Right atrium auricular region (tissue), 2 donors: ENCODE measurements at regions not wholly inside any gene's neighbourhood (a gene's known extent, or its start where the extent isn't known, plus 50 kb on each side); places are given as distances from the start of the nearest gene placed in this dataset.

Source experiments
- DNase-seq: peaks from one replicate; pipeline ENCODE4 v3.0.0-alpha.2; 2019; ENCODE audit warnings: low spot score
- H3K27ac ChIP-seq, 2 donors: fragments of 200-600 bp; sonication (generic); 1 replicate in 1 of 2; 2 replicates in 1 of 2; pipeline ENCODE4 v1.5.1; 2016 to 2019
- H3K27me3 ChIP-seq, 2 donors: fragments of 200-600 bp; sonication (generic); one replicate each; pipeline versions ENCODE4 v1.5.1 to v1.6.0; 2017 to 2019
- H3K36me3 ChIP-seq: fragments of 200-600 bp; sonication (generic); one replicate; pipeline ENCODE4 v1.5.1; 2016
- H3K4me1 ChIP-seq, 2 donors: fragments of 200-600 bp; sonication (generic); one replicate each; pipeline versions ENCODE4 v1.5.1 to v1.6.0; 2017 to 2019
- H3K4me3 ChIP-seq, 2 donors: fragments of 200-600 bp; sonication (generic); 1 replicate in 1 of 2; 2 replicates in 1 of 2; pipeline ENCODE4 v1.5.1; 2017 to 2019; ENCODE audit warnings: mild to moderate bottlenecking in 1 of 2, moderate library complexity in 1 of 2
- H3K9me3 ChIP-seq, 2 donors: fragments of 200-600 bp; sonication (generic); one replicate each; pipeline ENCODE4 v1.5.1; 2019
- TF ChIP-seq, protein P1 (sequence below), 2 donors: fragments of 200-600 bp; sonication (generic); IDR thresholded peaks; one replicate each; pipeline ENCODE4 v1.5.1; 2019; ENCODE audit warnings: antibody characterized with exemption in 2 of 2

DNA sequence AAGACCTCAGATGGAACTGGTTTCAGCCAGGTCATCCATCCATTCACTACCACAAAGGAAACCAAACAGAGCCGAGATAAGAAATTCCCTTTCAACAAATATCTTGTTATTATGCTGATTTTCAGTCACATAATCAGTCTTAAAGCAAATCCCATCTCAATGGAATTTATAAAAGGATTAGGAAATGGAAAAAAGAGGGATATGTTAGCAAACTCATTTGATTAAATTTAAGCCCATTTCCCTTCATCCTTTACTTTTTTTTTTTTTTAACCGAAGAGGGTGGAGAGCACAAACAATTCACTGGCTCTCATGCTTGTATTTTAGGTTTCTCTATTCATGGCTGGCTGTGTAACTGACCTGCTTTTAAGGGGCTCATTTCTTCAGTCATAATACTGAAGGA is 109.0 kb upstream of the GATA6 start:
- H3K27me3 ChIP-seq, result no peaks in the 10 kb centered on the region
- H3K4me3 ChIP-seq, result no peak overlapping the region
- no peaks in the 10 kb centered on the region for H3K36me3 ChIP-seq
- H3K4me1 ChIP-seq, result no peaks in the 10 kb centered on the region
- no peak for DNase-seq
- H3K27ac ChIP-seq, result no peak overlapping the region
- peaks cover 0 to 4% of the 10 kb centered on the region in 2 donors for H3K9me3 ChIP-seq
- TF ChIP-seq, protein P1, sequence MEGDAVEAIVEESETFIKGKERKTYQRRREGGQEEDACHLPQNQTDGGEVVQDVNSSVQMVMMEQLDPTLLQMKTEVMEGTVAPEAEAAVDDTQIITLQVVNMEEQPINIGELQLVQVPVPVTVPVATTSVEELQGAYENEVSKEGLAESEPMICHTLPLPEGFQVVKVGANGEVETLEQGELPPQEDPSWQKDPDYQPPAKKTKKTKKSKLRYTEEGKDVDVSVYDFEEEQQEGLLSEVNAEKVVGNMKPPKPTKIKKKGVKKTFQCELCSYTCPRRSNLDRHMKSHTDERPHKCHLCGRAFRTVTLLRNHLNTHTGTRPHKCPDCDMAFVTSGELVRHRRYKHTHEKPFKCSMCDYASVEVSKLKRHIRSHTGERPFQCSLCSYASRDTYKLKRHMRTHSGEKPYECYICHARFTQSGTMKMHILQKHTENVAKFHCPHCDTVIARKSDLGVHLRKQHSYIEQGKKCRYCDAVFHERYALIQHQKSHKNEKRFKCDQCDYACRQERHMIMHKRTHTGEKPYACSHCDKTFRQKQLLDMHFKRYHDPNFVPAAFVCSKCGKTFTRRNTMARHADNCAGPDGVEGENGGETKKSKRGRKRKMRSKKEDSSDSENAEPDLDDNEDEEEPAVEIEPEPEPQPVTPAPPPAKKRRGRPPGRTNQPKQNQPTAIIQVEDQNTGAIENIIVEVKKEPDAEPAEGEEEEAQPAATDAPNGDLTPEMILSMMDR (IDR thresholded peaks at IDR 0.05), result no peak

DNA sequence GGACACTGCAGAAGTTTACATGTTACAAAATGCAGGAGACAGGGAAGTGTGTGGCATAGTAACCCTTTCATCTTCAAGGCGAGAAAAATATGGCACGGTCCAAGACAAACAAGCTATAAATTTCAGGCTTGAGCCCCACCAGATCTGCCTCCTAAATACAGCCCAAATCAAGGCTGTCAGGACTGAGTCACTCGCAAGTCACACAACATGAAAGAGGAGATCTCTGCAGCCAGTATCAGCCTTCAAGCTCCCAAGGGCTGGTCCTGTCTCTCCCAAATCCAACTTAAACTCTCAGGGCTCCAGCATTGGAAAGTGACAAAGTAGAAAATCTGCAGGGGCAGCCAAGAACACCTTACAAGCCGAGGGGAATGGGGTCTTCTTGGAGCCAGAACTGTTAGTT is 106.3 kb upstream of the GATA6 start:
- H3K4me1 ChIP-seq, result no peaks in the 10 kb centered on the region
- no peaks in the 10 kb centered on the region for H3K36me3 ChIP-seq
- H3K27me3 ChIP-seq, result no peaks in the 10 kb centered on the region
- TF ChIP-seq, protein P1 (IDR thresholded peaks at IDR 0.05), result no peak
- H3K4me3 ChIP-seq, result no peak overlapping the region
- no peak for DNase-seq
- no peak overlapping the region for H3K27ac ChIP-seq
- H3K9me3 ChIP-seq, result no peaks in the 10 kb centered on the region

DNA sequence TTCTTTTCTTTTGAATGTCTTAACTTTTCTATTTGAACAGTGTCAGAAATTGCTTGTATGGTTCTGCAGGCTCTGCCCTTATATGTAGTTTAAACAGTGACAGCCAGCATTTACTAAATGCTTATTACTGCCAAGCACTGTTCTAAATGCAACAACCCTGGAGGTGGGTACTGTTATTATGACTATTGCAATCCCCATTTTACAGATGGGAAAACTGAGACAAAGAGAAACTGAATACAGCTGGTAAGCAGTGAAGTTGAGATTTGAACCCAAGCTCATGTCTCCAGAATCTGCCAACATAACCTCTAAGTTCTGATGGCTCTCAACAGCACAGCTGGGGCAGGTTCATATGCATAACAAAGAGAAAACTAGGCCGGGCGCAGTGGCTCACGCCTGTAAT is 105.7 kb upstream of the GATA6 start:
- Histone ChIP-seq H3K4me1 (no peaks in the 10 kb centered on the region), H3K27me3 (no peaks in the 10 kb centered on the region), H3K4me3 (no peak overlapping the region), H3K9me3 (no peaks in the 10 kb centered on the region), H3K27ac (no peak overlapping the region), H3K36me3 (no peaks in the 10 kb centered on the region)
- TF ChIP-seq, protein P1 (IDR thresholded peaks at IDR 0.05), result no peak
- no peak for DNase-seq

DNA sequence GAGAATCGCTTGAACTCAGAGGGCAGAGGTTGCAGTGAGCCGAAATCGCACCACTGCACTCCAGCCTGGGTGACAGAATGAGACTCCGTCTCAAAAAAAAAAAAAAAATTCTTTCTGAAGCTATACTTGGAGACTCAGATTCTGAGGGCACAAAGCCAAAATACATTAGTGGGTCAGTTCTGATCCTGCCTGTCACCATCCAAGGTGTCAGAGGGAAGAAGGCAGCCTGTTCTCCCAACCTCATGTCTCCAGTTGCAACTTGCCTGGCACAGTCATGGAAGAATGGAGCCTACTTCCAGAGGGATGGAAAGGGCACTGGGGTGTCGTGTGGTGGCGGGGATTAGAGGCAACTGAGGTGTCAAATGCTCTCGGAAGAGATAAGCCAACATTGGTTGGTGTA is 104.8 kb upstream of the GATA6 start:
- no peak for DNase-seq
- TF ChIP-seq, protein P1 (IDR thresholded peaks at IDR 0.05), result no peak
- H3K27ac ChIP-seq, result no peak overlapping the region
- no peaks in the 10 kb centered on the region for H3K9me3 ChIP-seq
- no peaks in the 10 kb centered on the region for H3K36me3 ChIP-seq
- no peaks in the 10 kb centered on the region for H3K27me3 ChIP-seq
- H3K4me1 ChIP-seq, result no peaks in the 10 kb centered on the region
- no peak overlapping the region for H3K4me3 ChIP-seq

DNA sequence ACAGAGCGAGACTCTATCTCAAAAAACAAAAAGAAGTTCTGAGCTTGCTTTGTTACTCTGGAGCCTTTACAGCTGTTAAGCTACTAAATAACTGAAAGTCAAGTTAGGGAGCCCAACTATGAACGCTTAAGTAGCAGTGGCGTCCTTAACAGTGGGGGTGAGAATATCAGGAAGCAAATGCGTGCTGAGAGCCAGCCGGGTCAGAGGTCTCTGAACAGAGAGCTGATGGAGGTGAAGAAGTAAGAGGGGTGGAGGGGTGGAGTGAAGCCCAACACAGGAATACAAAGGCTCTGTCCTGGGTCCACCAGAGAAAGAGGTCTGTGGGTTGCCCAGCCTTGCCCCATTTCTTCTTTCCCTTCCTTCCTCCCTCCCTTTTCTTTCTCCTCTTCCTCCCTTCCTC is 104.1 kb upstream of the GATA6 start:
- Histone ChIP-seq H3K27me3 (no peaks in the 10 kb centered on the region), H3K4me1 (no peaks in the 10 kb centered on the region), H3K27ac (no peak overlapping the region), H3K9me3 (no peaks in the 10 kb centered on the region), H3K36me3 (no peaks in the 10 kb centered on the region), H3K4me3 (no peak overlapping the region)
- no peak for DNase-seq
- TF ChIP-seq, protein P1 (IDR thresholded peaks at IDR 0.05), result no peak

DNA sequence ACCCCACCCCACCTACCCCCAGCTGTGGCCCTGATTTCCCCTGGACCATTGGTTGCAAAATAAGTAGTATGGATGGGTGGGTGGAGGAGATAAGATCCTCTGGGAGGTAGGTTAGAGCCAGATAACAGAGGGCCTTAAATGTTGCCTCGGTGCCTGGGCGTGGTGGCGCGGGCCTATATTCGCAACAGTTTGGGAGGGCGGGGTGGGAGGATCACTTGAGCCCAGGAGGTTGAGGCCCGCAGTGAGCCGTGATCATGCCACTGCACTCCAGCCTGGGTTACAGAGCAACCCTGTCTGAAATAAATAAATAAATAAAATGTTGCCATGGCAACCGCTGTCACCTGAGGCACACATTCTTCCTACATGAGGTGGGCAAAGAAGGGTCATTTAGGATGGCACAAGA is 103.3 kb upstream of the GATA6 start:
- DNase-seq, result no peak
- Histone ChIP-seq H3K27me3 (no peaks in the 10 kb centered on the region), H3K36me3 (no peaks in the 10 kb centered on the region), H3K4me1 (no peaks in the 10 kb centered on the region), H3K4me3 (no peak overlapping the region), H3K27ac (no peak overlapping the region), H3K9me3 (no peaks in the 10 kb centered on the region)
- TF ChIP-seq, protein P1 (IDR thresholded peaks at IDR 0.05), result no peak
